Body of pancreas (tissue), 4 donors: ENCODE measurements at regions not wholly inside any gene's neighbourhood (a gene's known extent, or its start where the extent isn't known, plus 50 kb on each side); places are given as distances from the start of the nearest gene placed in this dataset.

Source experiments
- POLR2A ChIP-seq, 3 donors: fragments of 450-650 bp; IDR thresholded peaks; one replicate each; pipeline ENCODE4 v1.6.1; 2016; ENCODE audit warnings: antibody characterized with exemption in 3 of 3, mild to moderate bottlenecking in 2 of 3
- TF ChIP-seq, protein P1 (sequence below), 7 experiments: fragments of 450-650 bp in 4 of 7; fragments of 200-600 bp in 3 of 7; sonication (generic) in 3 of 7; IDR thresholded peaks; one replicate each; pipeline ENCODE4 v1.5.1; 2016 to 2019; ENCODE audit warnings: antibody characterized with exemption in 7 of 7

DNA sequence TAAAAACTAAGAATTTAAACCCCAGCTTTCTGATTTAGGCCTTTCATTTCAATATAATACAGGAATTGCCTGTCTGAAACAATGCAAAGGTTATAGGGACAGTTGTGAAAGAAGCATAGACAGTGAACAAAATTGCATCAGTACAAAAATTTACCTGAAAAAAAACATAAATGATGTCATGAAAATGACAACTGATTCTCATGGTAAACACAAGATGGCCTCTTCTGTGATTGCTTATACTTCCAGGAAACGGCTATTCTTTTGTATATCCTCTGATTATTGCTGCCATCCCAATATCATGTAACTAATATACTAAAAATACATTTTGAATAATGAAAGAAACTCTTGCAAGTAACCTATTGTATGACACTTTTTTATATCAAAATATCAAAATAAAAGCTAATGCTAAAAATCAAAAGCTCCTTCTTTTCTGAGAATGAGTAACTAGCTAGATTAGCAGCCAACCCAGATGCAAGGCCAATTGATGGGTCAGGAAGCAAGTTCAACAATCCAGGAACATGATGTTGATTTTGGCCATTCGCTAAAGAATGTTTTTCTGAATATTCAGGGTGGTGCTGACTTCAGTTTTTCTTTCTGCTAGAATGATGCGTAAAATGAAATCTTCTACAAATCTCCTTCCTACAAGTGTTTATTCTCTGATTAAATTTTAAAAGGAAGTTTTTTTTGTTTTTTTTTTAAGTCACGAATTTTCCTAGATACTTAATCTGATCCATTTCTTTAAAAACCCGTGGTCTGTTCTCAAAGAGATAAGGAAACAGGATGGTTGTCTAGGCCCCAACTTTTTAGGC lies 83.6 kb downstream of the ALX1 start:
- TF ChIP-seq POLR2A (IDR thresholded peaks at IDR 0.05): no peak
- TF ChIP-seq, protein P1, sequence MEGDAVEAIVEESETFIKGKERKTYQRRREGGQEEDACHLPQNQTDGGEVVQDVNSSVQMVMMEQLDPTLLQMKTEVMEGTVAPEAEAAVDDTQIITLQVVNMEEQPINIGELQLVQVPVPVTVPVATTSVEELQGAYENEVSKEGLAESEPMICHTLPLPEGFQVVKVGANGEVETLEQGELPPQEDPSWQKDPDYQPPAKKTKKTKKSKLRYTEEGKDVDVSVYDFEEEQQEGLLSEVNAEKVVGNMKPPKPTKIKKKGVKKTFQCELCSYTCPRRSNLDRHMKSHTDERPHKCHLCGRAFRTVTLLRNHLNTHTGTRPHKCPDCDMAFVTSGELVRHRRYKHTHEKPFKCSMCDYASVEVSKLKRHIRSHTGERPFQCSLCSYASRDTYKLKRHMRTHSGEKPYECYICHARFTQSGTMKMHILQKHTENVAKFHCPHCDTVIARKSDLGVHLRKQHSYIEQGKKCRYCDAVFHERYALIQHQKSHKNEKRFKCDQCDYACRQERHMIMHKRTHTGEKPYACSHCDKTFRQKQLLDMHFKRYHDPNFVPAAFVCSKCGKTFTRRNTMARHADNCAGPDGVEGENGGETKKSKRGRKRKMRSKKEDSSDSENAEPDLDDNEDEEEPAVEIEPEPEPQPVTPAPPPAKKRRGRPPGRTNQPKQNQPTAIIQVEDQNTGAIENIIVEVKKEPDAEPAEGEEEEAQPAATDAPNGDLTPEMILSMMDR (IDR thresholded peaks at IDR 0.05): no peak
